ENCODE measurements at regions not wholly inside any gene's neighbourhood (a gene's known extent, or its start where the extent isn't known, plus 50 kb on each side); places are given as distances from the start of the nearest gene placed in this dataset.

GRCh38 chr2:124996406-124996805 lies 971.3 kb downstream of the CNTNAP5 start:
- Mint-ChIP-seq H3K36me3 (no peaks in the 10 kb centered on the region), H3K27ac (no peak overlapping the region), H3K27me3 (ENCODE audit: low read depth in 3 of 3) (peaks cover 0 to 2% (median 0%) of the 10 kb centered on the region in 3 donors), H3K9me3 (peaks cover 0 to 4% (median 3%) of the 10 kb centered on the region in 7 donors), H3K4me3 (no peak overlapping the region), H3K4me1 (no peaks in the 10 kb centered on the region)
- Histone ChIP-seq H3K4me3 (replicated peaks in 1 of 3; ENCODE audit: low read depth in 2 of 3, low read length in 3 of 3) (no peak overlapping the region), H2AFZ (ENCODE audit: insufficient read depth, low read depth, low read length, poor library complexity, severe bottlenecking) (no peak overlapping the region), H3K9me3 (replicated peaks in 1 of 2; ENCODE audit: control insufficient read depth in 1 of 2, insufficient read depth in 1 of 2, low read length in 2 of 2) (peaks cover 0 to 5% of the 10 kb centered on the region in 2 donors), H3K9ac (ENCODE audit: insufficient read depth, low read length, poor library complexity, severe bottlenecking) (no peak overlapping the region), H3K4me2 (replicated peaks; ENCODE audit: extremely low read depth, low read length, poor library complexity, severe bottlenecking) (no peak overlapping the region), H3K27me3 (ENCODE audit: control insufficient read depth in 2 of 2, insufficient read depth in 2 of 2, low read length in 2 of 2) (no peaks in the 10 kb centered on the region), H3K79me2 (ENCODE audit: insufficient read depth, low read length) (no peaks in the 10 kb centered on the region), H3K4me1 (ENCODE audit: control insufficient read depth in 1 of 2, insufficient read depth in 2 of 2, low read length in 2 of 2) (no peaks in the 10 kb centered on the region), H3K36me3 (replicated peaks in 1 of 2; ENCODE audit: control insufficient read depth in 1 of 2, insufficient read depth in 2 of 2, low read length in 2 of 2) (no peaks in the 10 kb centered on the region), H4K20me1 (ENCODE audit: insufficient read depth, low read length) (no peaks in the 10 kb centered on the region), H3K27ac (ENCODE audit: low read depth in 1 of 2, low read length in 2 of 2) (no peak overlapping the region)
- intact Hi-C loops (cut with micrococcal nuclease): no loop called here
- TF ChIP-seq CTCF (IDR thresholded peaks at IDR 0.05): no peak
- DNase-seq: no peak

- peaks cover 0 to 4% (median 3%) of the 10 kb centered on the region in 7 donors for H3K9me3 Mint-ChIP-seq
- DNase-seq: no peak
- no peak overlapping the region for H3K4me3 ChIP-seq (replicated peaks in 1 of 3; ENCODE audit: low read depth in 2 of 3, low read length in 3 of 3)
- H3K4me3 Mint-ChIP-seq: no peak overlapping the region
- no peak for TF ChIP-seq CTCF (IDR thresholded peaks at IDR 0.05)
- no peaks in the 10 kb centered on the region for H3K27me3 ChIP-seq (ENCODE audit: control insufficient read depth in 2 of 2, insufficient read depth in 2 of 2, low read length in 2 of 2)
- intact Hi-C loops (cut with micrococcal nuclease): no loop called here
- no peak overlapping the region for H3K4me2 ChIP-seq (replicated peaks; ENCODE audit: extremely low read depth, low read length, poor library complexity, severe bottlenecking)
- no peak overlapping the region for H3K27ac ChIP-seq (ENCODE audit: low read depth in 1 of 2, low read length in 2 of 2)
- peaks cover 0 to 5% of the 10 kb centered on the region in 2 donors for H3K9me3 ChIP-seq (replicated peaks in 1 of 2; ENCODE audit: control insufficient read depth in 1 of 2, insufficient read depth in 1 of 2, low read length in 2 of 2)
- no peak overlapping the region for H3K27ac Mint-ChIP-seq
- no peak overlapping the region for H2AFZ ChIP-seq (ENCODE audit: insufficient read depth, low read depth, low read length, poor library complexity, severe bottlenecking)
- no peaks in the 10 kb centered on the region for H3K79me2 ChIP-seq (ENCODE audit: insufficient read depth, low read length)
- no peaks in the 10 kb centered on the region for H3K36me3 ChIP-seq (replicated peaks in 1 of 2; ENCODE audit: control insufficient read depth in 1 of 2, insufficient read depth in 2 of 2, low read length in 2 of 2)
- H4K20me1 ChIP-seq (ENCODE audit: insufficient read depth, low read length): no peaks in the 10 kb centered on the region
- H3K4me1 ChIP-seq (ENCODE audit: control insufficient read depth in 1 of 2, insufficient read depth in 2 of 2, low read length in 2 of 2): no peaks in the 10 kb centered on the region
- no peaks in the 10 kb centered on the region for H3K4me1 Mint-ChIP-seq
- H3K27me3 Mint-ChIP-seq (ENCODE audit: low read depth in 3 of 3): peaks cover 0 to 2% (median 0%) of the 10 kb centered on the region in 3 donors
- no peaks in the 10 kb centered on the region for H3K36me3 Mint-ChIP-seq
- H3K9ac ChIP-seq (ENCODE audit: insufficient read depth, low read length, poor library complexity, severe bottlenecking): no peak overlapping the region
Measured at GRCh38 chr2:124999906-125000305, 974.8 kb downstream of the CNTNAP5 start.
